CD4-positive, alpha-beta T cell (primary cell): ENCODE measurements at regions not wholly inside any gene's neighbourhood (a gene's known extent, or its start where the extent isn't known, plus 50 kb on each side); places are given as distances from the start of the nearest gene placed in this dataset.
"Not testable (repeated sequence)": the region's sequence is repeated elsewhere in the genome, so short reads cannot be mapped to it uniquely, and the experiment has no call there.

Experiments used
- ATAC-seq: fragments of 200-7000 bp; cut with Tn5 transposase; one replicate; pipeline ENCODE4 v1.10.0; 2022; ENCODE audit warnings: mild to moderate bottlenecking; ENCODE audit not compliant: poor library complexity
- CTCF ChIA-PET: fragments of 350-600 bp; sonication (Branson Sonifier 250); formaldehyde crosslinking; loops from one replicate; lab custom pipeline; 2021; ENCODE audit warnings: antibody characterized with exemption, inconsistent platforms; lab: Charles Lee
- POLR2A ChIA-PET: fragments of 350-600 bp; sonication (Branson Sonifier 250); formaldehyde crosslinking; loops from one replicate; lab custom pipeline; 2021; ENCODE audit warnings: antibody characterized with exemption, inconsistent platforms; lab: Charles Lee
- DNase-seq, 14 experiments: peaks; one replicate each; pipeline ENCODE4 v3.0.0-alpha.2; 2013 to 2020; ENCODE audit warnings: mixed read lengths in 2 of 14
- H3K27ac ChIP-seq, 2 donors: one replicate each; pipeline versions ENCODE4 v1.5.1 to v1.7.0; 2013; ENCODE audit warnings: low read length in 2 of 2, low read depth in 1 of 2, mild to moderate bottlenecking in 1 of 2
- H3K27me3 ChIP-seq, 2 experiments: 1 replicate in 1 of 2; 2 replicates in 1 of 2; pipeline versions ENCODE4 v1.6.1 to v1.7.0; 2013; ENCODE audit warnings: low read length in 2 of 2, control low read depth in 1 of 2, mild to moderate bottlenecking in 1 of 2, moderate library complexity in 1 of 2; ENCODE audit not compliant: insufficient read depth in 2 of 2, control insufficient read depth in 1 of 2
- H3K36me3 ChIP-seq: one replicate; pipeline ENCODE4 v1.6.1; 2013; ENCODE audit warnings: low read length, control low read depth; ENCODE audit not compliant: insufficient read depth
- H3K4me1 ChIP-seq: one replicate; pipeline ENCODE4 v1.6.1; 2013; ENCODE audit warnings: low read length, control low read depth; ENCODE audit not compliant: insufficient read depth
- H3K4me3 ChIP-seq: one replicate; pipeline ENCODE4 v1.5.1; 2013; ENCODE audit warnings: mild to moderate bottlenecking, low read length, moderate library complexity
- H3K9me3 ChIP-seq, 2 experiments: 1 replicate in 1 of 2; 2 replicates in 1 of 2; pipeline versions ENCODE4 v1.6.1 to v1.7.0; 2013; ENCODE audit warnings: low read length in 2 of 2, mild to moderate bottlenecking in 2 of 2, control low read depth in 1 of 2, moderate library complexity in 1 of 2; ENCODE audit not compliant: control insufficient read depth in 1 of 2, insufficient read depth in 1 of 2
- H3K27ac Mint-ChIP-seq: one replicate; pipeline ENCODE4 v1.8.0; 2020; ENCODE audit warnings: mixed read lengths
- H3K27me3 Mint-ChIP-seq: one replicate; pipeline ENCODE4 v1.8.0; 2021; ENCODE audit warnings: mixed read lengths
- H3K36me3 Mint-ChIP-seq: one replicate; pipeline ENCODE4 v1.8.0; 2021; ENCODE audit warnings: low read depth, mixed read lengths
- H3K4me1 Mint-ChIP-seq: one replicate; pipeline ENCODE4 v1.8.0; 2021; ENCODE audit warnings: low read depth, mixed read lengths
- H3K4me3 Mint-ChIP-seq: one replicate; pipeline ENCODE4 v1.8.0; 2020; ENCODE audit warnings: mild to moderate bottlenecking, mixed read lengths
- H3K9me3 Mint-ChIP-seq: one replicate; pipeline ENCODE4 v1.8.0; 2020; ENCODE audit warnings: mixed read lengths
- CTCF ChIP-seq: fragments of 200-600 bp; IDR thresholded peaks from one replicate; pipeline ENCODE4 v1.8.0; 2022; ENCODE audit warnings: antibody characterized with exemption, mild to moderate bottlenecking
- intact Hi-C, 2 experiments: fragments of 100-400 bp; cut with DNase I in 1 of 2; cut with micrococcal nuclease in 1 of 2; formaldehyde crosslinking; loops; one replicate each; pipeline versions ENCODE4 v1.15.1 to v1.9.0; 2023 to 2025; cut with DNase I, micrococcal nuclease

- ATAC-seq, CTCF ChIA-PET, H3K4me1 Mint-ChIP-seq, POLR2A ChIA-PET, DNase-seq, H3K27ac ChIP-seq, H3K27ac Mint-ChIP-seq, H3K4me3 ChIP-seq, H3K27me3 Mint-ChIP-seq, H3K4me3 Mint-ChIP-seq, H3K4me1 ChIP-seq, H3K36me3 ChIP-seq, intact Hi-C loops, H3K27me3 ChIP-seq: not testable (repeated sequence)
- H3K9me3 ChIP-seq, result peaks cover 53 to 77% of the 10 kb centered on the region in 2 experiments
- Mint-ChIP-seq H3K9me3 (peaks cover 94% of the 10 kb centered on the region), H3K36me3 (peaks cover 95% of the 10 kb centered on the region)
Measured at GRCh38 chr21:7930445-7930844, 2590.9 kb upstream of the TPTE start.

- intact Hi-C loops, H3K4me3 ChIP-seq, H3K27me3 ChIP-seq, ATAC-seq, H3K27ac Mint-ChIP-seq, H3K4me1 ChIP-seq, H3K4me3 Mint-ChIP-seq, DNase-seq, H3K27me3 Mint-ChIP-seq, H3K4me1 Mint-ChIP-seq, H3K27ac ChIP-seq, POLR2A ChIA-PET, CTCF ChIA-PET, H3K36me3 ChIP-seq: not testable (repeated sequence)
- H3K9me3 ChIP-seq, result peaks cover 70 to 93% of the 10 kb centered on the region in 2 experiments
- H3K9me3 Mint-ChIP-seq, result peaks cover 95% of the 10 kb centered on the region
- peaks cover 94% of the 10 kb centered on the region for H3K36me3 Mint-ChIP-seq
Measured at GRCh38 chr21:7932113-7932512, 2589.3 kb upstream of the TPTE start.

GRCh38 chr21:7932834-7933233 is 2588.5 kb upstream of the TPTE start:
- intact Hi-C loops, POLR2A ChIA-PET, H3K36me3 ChIP-seq, H3K27me3 ChIP-seq, H3K4me1 ChIP-seq, ATAC-seq, H3K4me3 ChIP-seq, H3K27me3 Mint-ChIP-seq, H3K4me3 Mint-ChIP-seq, CTCF ChIA-PET, H3K4me1 Mint-ChIP-seq, DNase-seq, H3K27ac ChIP-seq, H3K27ac Mint-ChIP-seq: not testable (repeated sequence)
- H3K9me3 Mint-ChIP-seq, result peaks cover 94% of the 10 kb centered on the region
- H3K9me3 ChIP-seq, result peaks cover 77 to 93% of the 10 kb centered on the region in 2 experiments
- peaks cover 94% of the 10 kb centered on the region for H3K36me3 Mint-ChIP-seq

GRCh38 chr21:7933923-7934322 is 2587.5 kb upstream of the TPTE start:
- no peak overlapping the region for H3K27ac ChIP-seq
- Mint-ChIP-seq H3K36me3 (peaks cover 93% of the 10 kb centered on the region), H3K9me3 (peaks cover 92% of the 10 kb centered on the region), H3K27ac (no peak overlapping the region), H3K27me3 (no peaks in the 10 kb centered on the region), H3K4me1 (no peaks in the 10 kb centered on the region), H3K4me3 (no peak overlapping the region)
- no peaks in the 10 kb centered on the region for H3K36me3 ChIP-seq
- H3K4me1 ChIP-seq, result no peaks in the 10 kb centered on the region
- no peak overlapping the region for H3K4me3 ChIP-seq
- TF ChIP-seq CTCF, result no peak
- intact Hi-C loops, result no loop called here
- ATAC-seq (no peak), DNase-seq (no peak)
- peaks cover 88 to 93% of the 10 kb centered on the region in 2 experiments for H3K9me3 ChIP-seq
- H3K27me3 ChIP-seq, result no peaks in the 10 kb centered on the region
- ChIA-PET POLR2A (no interaction called here), CTCF (no interaction called here)

- peaks cover 99 to 100% of the 10 kb centered on the region in 2 experiments for H3K9me3 ChIP-seq
- peaks cover 97% of the 10 kb centered on the region for H3K36me3 Mint-ChIP-seq
- intact Hi-C loops, DNase-seq, H3K27ac ChIP-seq, ATAC-seq, CTCF ChIA-PET, H3K36me3 ChIP-seq, H3K4me3 Mint-ChIP-seq, H3K27ac Mint-ChIP-seq, H3K4me1 ChIP-seq, H3K4me1 Mint-ChIP-seq, H3K27me3 Mint-ChIP-seq, POLR2A ChIA-PET, H3K27me3 ChIP-seq, H3K4me3 ChIP-seq: not testable (repeated sequence)
- peaks cover 94% of the 10 kb centered on the region for H3K9me3 Mint-ChIP-seq
Measured at GRCh38 chr21:7937297-7937696, 2584.1 kb upstream of the TPTE start.
